A549 (cell line): ENCODE measurements at regions not wholly inside any gene's neighbourhood (a gene's known extent, or its start where the extent isn't known, plus 50 kb on each side); places are given as distances from the start of the nearest gene placed in this dataset.

Experiments used
- ATAC-seq, 2 experiments: fragments of 200-7000 bp in 1 of 2; fragments of >200 bp in 1 of 2; cut with Nextera tagmentation in 1 of 2; cut with Tn5 transposase in 1 of 2; 3 replicates each; pipeline versions ENCODE4 v1.8.0 to v1.9.1; 2018 to 2020; ENCODE audit warnings: mild to moderate bottlenecking in 1 of 2, moderate library complexity in 1 of 2
- CTCF ChIA-PET: fragments of 300-600 bp; sonication (Branson Sonifier 250); formaldehyde crosslinking; extraction: SDS; loops from one replicate; lab custom pipeline; 2021; ENCODE audit warnings: antibody characterized with exemption, inconsistent platforms; lab: Yijun Ruan, JAX
- POLR2A ChIA-PET: fragments of 350-600 bp; formaldehyde crosslinking; extraction: SDS; loops from one replicate; lab custom pipeline; 2021; ENCODE audit warnings: antibody characterized with exemption, inconsistent platforms; lab: Yijun Ruan, JAX
- DNase-seq, 2 experiments: peaks; one replicate each; pipeline versions ENCODE4 v3.0.0 to v3.0.0-alpha.2; 2011 to 2016; ENCODE audit warnings: low read depth in 1 of 2, low spot score in 1 of 2
- FAIRE-seq: peaks from 2 replicates; lab custom pipeline; 2011; peaks lifted over from hg19 to GRCh38; lab: Jason Lieb, UNC
- H3K27ac ChIP-seq, 2 experiments: fragments of >200 bp; sonication (Bioruptor Twin); formaldehyde crosslinking; 3 replicates each; pipeline ENCODE4 v1.5.1; 2016 to 2017
- H3K4me1 ChIP-seq: fragments of >200 bp; sonication (Bioruptor Twin); formaldehyde crosslinking; 3 replicates; pipeline ENCODE4 v1.6.1; 2016
- H3K4me2 ChIP-seq: fragments of >200 bp; sonication (Bioruptor Twin); formaldehyde crosslinking; 3 replicates; pipeline ENCODE4 v1.6.1; 2016
- H3K4me3 ChIP-seq: fragments of >200 bp; sonication (Bioruptor Twin); formaldehyde crosslinking; 3 replicates; pipeline ENCODE4 v1.5.1; 2016
- H3K9me3 ChIP-seq: fragments of >200 bp; sonication (Bioruptor Twin); formaldehyde crosslinking; 3 replicates; pipeline ENCODE4 v1.6.1; 2016
- BCL3 ChIP-seq: fragments of >200 bp; sonication (Bioruptor Twin); formaldehyde crosslinking; IDR thresholded peaks from 3 replicates; pipeline ENCODE4 v1.6.1; 2016
- BHLHE40 ChIP-seq: IDR thresholded peaks from 2 replicates; pipeline ENCODE4 v1.6.1; 2012; ENCODE audit warnings: low read depth, low read length, inconsistent platforms
- CEBPB ChIP-seq, 2 experiments: fragments of >200 bp in 1 of 2; sonication (Bioruptor Twin) in 1 of 2; formaldehyde crosslinking in 1 of 2; IDR thresholded peaks; 2 replicates each; pipeline ENCODE4 v1.6.1; 2012 to 2016
- E2F6 ChIP-seq: IDR thresholded peaks from 2 replicates; pipeline ENCODE4 v1.6.1; 2012; ENCODE audit warnings: low read depth, borderline replicate concordance
- EP300 ChIP-seq, 2 experiments: fragments of >200 bp; sonication (Bioruptor Twin); formaldehyde crosslinking; IDR thresholded peaks; 2 replicates in 1 of 2; 3 replicates in 1 of 2; pipeline ENCODE4 v1.6.1; 2016 to 2017
- ESRRA ChIP-seq: fragments of 150-350 bp; IDR thresholded peaks from 2 replicates; pipeline ENCODE4 v1.6.1; 2014; ENCODE audit warnings: mild to moderate bottlenecking, low read length, borderline replicate concordance
- FOSL2 ChIP-seq, 2 experiments: fragments of 450-650 bp in 1 of 2; fragments of >200 bp in 1 of 2; sonication (Bioruptor Twin) in 1 of 2; formaldehyde crosslinking; IDR thresholded peaks; 2 replicates each; pipeline versions ENCODE4 v1.5.0 to v1.6.1; 2016 to 2020; ENCODE audit warnings: mild to moderate bottlenecking in 1 of 2, moderate library complexity in 1 of 2
- FOXS1 ChIP-seq: fragments of 250-450 bp; sonication (Bioruptor Pico); IDR thresholded peaks from 2 replicates; pipeline ENCODE4 v1.5.0; 2020; ENCODE audit warnings: mild to moderate bottlenecking, moderate library complexity
- HOXB13 ChIP-seq: fragments of 250-450 bp; sonication (Bioruptor Pico); IDR thresholded peaks from 2 replicates; pipeline ENCODE4 v1.5.0; 2020; ENCODE audit warnings: low read depth, mild to moderate bottlenecking, moderate library complexity
- KDM5A ChIP-seq: fragments of 200-600 bp; sonication (generic); IDR thresholded peaks from 2 replicates; pipeline ENCODE4 v1.6.1; 2016; ENCODE audit warnings: antibody characterized with exemption, mild to moderate bottlenecking
- MAZ ChIP-seq: fragments of 150-350 bp; IDR thresholded peaks from 2 replicates; pipeline ENCODE4 v1.6.1; 2014; ENCODE audit warnings: antibody characterized with exemption, low read depth, low read length, borderline replicate concordance
- NFE2L2 ChIP-seq: fragments of 150-350 bp; conservative IDR thresholded peaks from 2 replicates; pipeline ENCODE4 v1.6.1; 2014; ENCODE audit warnings: low read length
- NR3C1 ChIP-seq: fragments of >200 bp; sonication (Bioruptor Twin); formaldehyde crosslinking; IDR thresholded peaks from 3 replicates; pipeline ENCODE4 v1.6.1; 2017
- POLR2A ChIP-seq: IDR thresholded peaks from 2 replicates; pipeline ENCODE4 v1.6.1; 2012; ENCODE audit warnings: mild to moderate bottlenecking, low read length
- WGBS: methylation state at CpG from one replicate; pipeline ENCODE4 v1.1.6; 2017; ENCODE audit errors: missing lambda C conversion rate; 5-methylcytosine and 5-hydroxymethylcytosine counted together
- TF ChIP-seq, protein P1 (sequence below): fragments of >200 bp; sonication (Bioruptor Twin); formaldehyde crosslinking; IDR thresholded peaks from 2 replicates; pipeline ENCODE4 v1.6.1; 2016
- TF ChIP-seq, protein P2 (sequence below): fragments of 250-450 bp; sonication (Bioruptor Pico); IDR thresholded peaks from 2 replicates; pipeline ENCODE4 v1.5.0; 2021; ENCODE audit warnings: mild to moderate bottlenecking, moderate library complexity, borderline replicate concordance
- TF ChIP-seq, protein P3 (sequence below): fragments of 150-350 bp; IDR thresholded peaks from 2 replicates; pipeline ENCODE4 v1.6.1; 2014; ENCODE audit warnings: low read depth, mild to moderate bottlenecking, low read length

- no peaks in the 10 kb centered on the region for H3K9me3 ChIP-seq
- CTCF ChIA-PET, result no interaction called here
- ATAC-seq (no peak), FAIRE-seq (no peak), DNase-seq (no peak)
- no peak for TF ChIP-seq NR3C1
- POLR2A ChIA-PET, result no interaction called here
- H3K27ac ChIP-seq, result no peak overlapping the region
- H3K4me2 ChIP-seq, result no peak overlapping the region
- H3K4me3 ChIP-seq, result no peak overlapping the region
- WGBS, result 30% methylated on average over 3 of the region's 3 CpGs
- H3K4me1 ChIP-seq, result no peaks in the 10 kb centered on the region
Observed at GRCh38 chr2:167761465-167762136, 485.8 kb downstream of the STK39 start.

GRCh38 chr2:167759531-167759930 is 487.9 kb downstream of the STK39 start:
- WGBS, result 51% methylated on average over 3 of the region's 3 CpGs
- CTCF ChIA-PET, result interaction anchor here (0.7 kb wide), 1 partner anchor 360 kb away, joined by 5 read pairs; no protein-coding TSS in a partner anchor
- no peak for DNase-seq

DNA sequence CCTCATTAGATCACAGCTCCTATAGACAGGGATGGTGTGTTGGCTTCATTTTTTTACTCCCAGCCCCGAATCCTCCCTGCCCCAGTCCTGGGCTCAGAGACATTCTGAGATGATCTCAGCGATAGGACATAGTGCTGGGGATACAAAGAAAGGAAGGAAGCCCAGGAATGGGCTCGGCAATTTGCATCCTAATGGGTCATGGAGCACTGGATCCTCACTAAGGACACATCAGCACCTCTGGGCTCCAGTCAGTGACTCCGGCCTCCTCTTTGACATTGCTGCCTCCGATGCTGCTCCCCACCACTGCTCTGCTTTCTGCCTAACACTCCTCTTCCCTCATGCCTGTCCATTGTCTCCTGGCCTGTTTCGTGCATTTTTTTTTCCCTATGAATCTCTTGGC is 489.1 kb downstream of the STK39 start:
- Histone ChIP-seq H3K27ac (no peak overlapping the region), H3K9me3 (no peaks in the 10 kb centered on the region), H3K4me1 (no peaks in the 10 kb centered on the region), H3K4me2 (no peak overlapping the region), H3K4me3 (no peak overlapping the region)
- FAIRE-seq, result no peak
- WGBS, result 23% methylated on average over 6 of the region's 6 CpGs
- no peak for ATAC-seq
- CTCF ChIA-PET, result no interaction called here
- DNase-seq, result no peak
- no peak for TF ChIP-seq FOSL2 (IDR thresholded peaks at IDR 0.05)
- TF ChIP-seq FOSL2 (CRISPR knock-in tag; IDR thresholded peaks at IDR 0.05), result no peak
- no peak for TF ChIP-seq KDM5A
- TF ChIP-seq, protein P1, sequence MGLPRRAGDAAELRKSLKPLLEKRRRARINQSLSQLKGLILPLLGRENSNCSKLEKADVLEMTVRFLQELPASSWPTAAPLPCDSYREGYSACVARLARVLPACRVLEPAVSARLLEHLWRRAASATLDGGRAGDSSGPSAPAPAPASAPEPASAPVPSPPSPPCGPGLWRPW, result no peak
- TF ChIP-seq BCL3, result no peak
- TF ChIP-seq HOXB13 (CRISPR knock-in tag), result no peak
- TF ChIP-seq FOXS1, result no peak
- TF ChIP-seq MAZ, result no peak
- POLR2A ChIA-PET, result no interaction called here

More at GRCh38 chr2:167759531-167759930, 487.9 kb downstream of the STK39 start:
- no peak overlapping the region for H3K27ac ChIP-seq
- no peak for ATAC-seq
- TF ChIP-seq CEBPB (IDR thresholded peaks at IDR 0.05), result no peak
- TF ChIP-seq POLR2A, result no peak
- no peak for TF ChIP-seq NFE2L2
- TF ChIP-seq, protein P2, sequence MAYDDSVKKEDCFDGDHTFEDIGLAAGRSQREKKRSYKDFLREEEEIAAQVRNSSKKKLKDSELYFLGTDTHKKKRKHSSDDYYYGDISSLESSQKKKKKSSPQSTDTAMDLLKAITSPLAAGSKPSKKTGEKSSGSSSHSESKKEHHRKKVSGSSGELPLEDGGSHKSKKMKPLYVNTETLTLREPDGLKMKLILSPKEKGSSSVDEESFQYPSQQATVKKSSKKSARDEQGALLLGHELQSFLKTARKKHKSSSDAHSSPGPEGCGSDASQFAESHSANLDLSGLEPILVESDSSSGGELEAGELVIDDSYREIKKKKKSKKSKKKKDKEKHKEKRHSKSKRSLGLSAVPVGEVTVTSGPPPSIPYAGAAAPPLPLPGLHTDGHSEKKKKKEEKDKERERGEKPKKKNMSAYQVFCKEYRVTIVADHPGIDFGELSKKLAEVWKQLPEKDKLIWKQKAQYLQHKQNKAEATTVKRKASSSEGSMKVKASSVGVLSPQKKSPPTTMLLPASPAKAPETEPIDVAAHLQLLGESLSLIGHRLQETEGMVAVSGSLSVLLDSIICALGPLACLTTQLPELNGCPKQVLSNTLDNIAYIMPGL (CRISPR knock-in tag), result no peak
- TF ChIP-seq BHLHE40, result no peak
- TF ChIP-seq EP300 (IDR thresholded peaks at IDR 0.05), result no peak
- TF ChIP-seq ESRRA, result no peak
- TF ChIP-seq, protein P3, sequence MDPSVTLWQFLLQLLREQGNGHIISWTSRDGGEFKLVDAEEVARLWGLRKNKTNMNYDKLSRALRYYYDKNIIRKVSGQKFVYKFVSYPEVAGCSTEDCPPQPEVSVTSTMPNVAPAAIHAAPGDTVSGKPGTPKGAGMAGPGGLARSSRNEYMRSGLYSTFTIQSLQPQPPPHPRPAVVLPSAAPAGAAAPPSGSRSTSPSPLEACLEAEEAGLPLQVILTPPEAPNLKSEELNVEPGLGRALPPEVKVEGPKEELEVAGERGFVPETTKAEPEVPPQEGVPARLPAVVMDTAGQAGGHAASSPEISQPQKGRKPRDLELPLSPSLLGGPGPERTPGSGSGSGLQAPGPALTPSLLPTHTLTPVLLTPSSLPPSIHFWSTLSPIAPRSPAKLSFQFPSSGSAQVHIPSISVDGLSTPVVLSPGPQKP, result no peak
- no peak for TF ChIP-seq E2F6
- no peaks in the 10 kb centered on the region for H3K4me1 ChIP-seq
- no peak overlapping the region for H3K4me3 ChIP-seq
- POLR2A ChIA-PET, result no interaction called here
- H3K9me3 ChIP-seq, result no peaks in the 10 kb centered on the region
- no peak overlapping the region for H3K4me2 ChIP-seq
- no peak for FAIRE-seq
